Progenitor cell of endocrine pancreas (in vitro differentiated cells): ENCODE measurements at regions not wholly inside any gene's neighbourhood (a gene's known extent, or its start where the extent isn't known, plus 50 kb on each side); places are given as distances from the start of the nearest gene placed in this dataset.

Experiments
- DNase-seq: peaks from one replicate; pipeline ENCODE4 v3.0.0; 2021; ENCODE audit warnings: low spot score; ENCODE audit not compliant: unreplicated experiment
- H3K27ac Mint-ChIP-seq: 2 replicates; pipeline ENCODE4 v1.8.0; 2021; ENCODE audit warnings: mild to moderate bottlenecking, moderate library complexity, mixed read lengths
- H3K27me3 Mint-ChIP-seq: 2 replicates; pipeline ENCODE4 v1.8.0; 2021; ENCODE audit warnings: mixed read lengths
- H3K36me3 Mint-ChIP-seq: 2 replicates; pipeline ENCODE4 v1.8.0; 2022; ENCODE audit warnings: mixed read lengths; ENCODE audit not compliant: insufficient read depth
- H3K4me1 Mint-ChIP-seq: 2 replicates; pipeline ENCODE4 v1.8.0; 2021; ENCODE audit warnings: low read depth, mixed read lengths
- H3K4me3 Mint-ChIP-seq: 2 replicates; pipeline ENCODE4 v1.8.0; 2021; ENCODE audit warnings: low read depth, mild to moderate bottlenecking, moderate library complexity, mixed read lengths
- H3K9me3 Mint-ChIP-seq: 2 replicates; pipeline ENCODE4 v1.8.0; 2021; ENCODE audit warnings: low read depth, mixed read lengths
- CTCF ChIP-seq: fragments of 200-600 bp; sonication (generic); IDR thresholded peaks from one replicate; pipeline ENCODE4 v1.5.0; 2021; ENCODE audit warnings: antibody characterized with exemption, mild to moderate bottlenecking; ENCODE audit not compliant: unreplicated experiment

- Mint-ChIP-seq H3K27ac (no peak overlapping the region), H3K4me1 (peaks cover 18% of the 10 kb centered on the region), H3K36me3 (peaks cover 7% of the 10 kb centered on the region), H3K27me3 (no peaks in the 10 kb centered on the region), H3K9me3 (peaks cover 32% of the 10 kb centered on the region), H3K4me3 (no peak overlapping the region)
- no peak for TF ChIP-seq CTCF
- no peak for DNase-seq
Observed at GRCh38 chr4:119722670-119723069, 94.1 kb upstream of the PDE5A start.

- Mint-ChIP-seq H3K27ac (no peak overlapping the region), H3K36me3 (peaks cover 8% of the 10 kb centered on the region), H3K9me3 (peaks cover 36% of the 10 kb centered on the region), H3K4me3 (no peak overlapping the region), H3K27me3 (no peaks in the 10 kb centered on the region), H3K4me1 (peaks cover 18% of the 10 kb centered on the region)
- no peak for DNase-seq
- no peak for TF ChIP-seq CTCF
Observed at GRCh38 chr4:119721878-119722277, 93.3 kb upstream of the PDE5A start.

- Mint-ChIP-seq H3K9me3 (peaks cover 47% of the 10 kb centered on the region), H3K36me3 (peaks cover 13% of the 10 kb centered on the region), H3K4me1 (peaks cover 3% of the 10 kb centered on the region), H3K27me3 (no peaks in the 10 kb centered on the region), H3K27ac (no peak overlapping the region), H3K4me3 (no peak overlapping the region)
- DNase-seq = no peak
- no peak for TF ChIP-seq CTCF
Observed at GRCh38 chr4:119715490-119716445, 87.2 kb upstream of the PDE5A start.

GRCh38 chr4:119709418-119709817, 80.8 kb upstream of the PDE5A start:
- H3K27ac Mint-ChIP-seq = no peak overlapping the region

GRCh38 chr4:119707336-119707735, 78.7 kb upstream of the PDE5A start:
- no peak for DNase-seq
- peaks cover 15% of the 10 kb centered on the region for H3K9me3 Mint-ChIP-seq
- peaks cover 9% of the 10 kb centered on the region for H3K36me3 Mint-ChIP-seq
- no peak for TF ChIP-seq CTCF
- H3K27ac Mint-ChIP-seq = no peak overlapping the region
- no peak overlapping the region for H3K4me3 Mint-ChIP-seq
- H3K27me3 Mint-ChIP-seq = no peaks in the 10 kb centered on the region
- H3K4me1 Mint-ChIP-seq = peaks cover 7% of the 10 kb centered on the region

More at GRCh38 chr4:119709418-119709817, 80.8 kb upstream of the PDE5A start:
- no peak for DNase-seq
- Mint-ChIP-seq H3K4me3 (no peak overlapping the region), H3K4me1 (peaks cover 7% of the 10 kb centered on the region), H3K9me3 (peaks cover 12% of the 10 kb centered on the region), H3K27me3 (no peaks in the 10 kb centered on the region), H3K36me3 (peaks cover 9% of the 10 kb centered on the region)
- no peak for TF ChIP-seq CTCF
